ENCODE measurements at regions not wholly inside any gene's neighbourhood (a gene's known extent, or its start where the extent isn't known, plus 50 kb on each side); places are given as distances from the start of the nearest gene placed in this dataset.
"Not testable (repeated sequence)": the region's sequence is repeated elsewhere in the genome, so short reads cannot be mapped to it uniquely, and the experiment has no call there.

DNA sequence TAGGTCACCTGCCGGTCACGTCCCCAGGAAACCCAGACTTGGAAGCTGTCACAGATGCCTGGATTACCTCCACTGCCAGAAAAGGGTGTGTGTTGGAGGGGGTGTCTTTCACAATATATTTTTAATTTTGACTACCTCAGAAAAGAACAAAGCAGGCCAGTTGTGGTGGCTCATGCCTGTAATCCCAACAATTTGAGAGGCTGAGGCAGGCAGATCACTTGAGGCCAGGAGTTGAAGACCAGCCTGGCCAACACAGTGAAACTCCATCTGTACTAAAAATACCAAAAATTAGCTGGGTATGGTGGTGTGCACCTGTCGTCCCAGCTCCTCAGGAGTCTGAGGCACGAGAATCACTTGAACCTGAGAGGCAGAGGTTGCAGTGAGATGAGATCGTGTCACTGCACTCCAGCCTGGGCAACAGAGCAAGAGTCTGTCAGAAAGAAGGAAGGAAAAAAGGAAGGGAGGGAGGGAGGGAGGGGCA lies 81.6 kb upstream of the FGF3 start:
- ATAC-seq; DNase-seq; H3K4me1 Mint-ChIP-seq (ENCODE audit: low read depth); H3K36me3 Mint-ChIP-seq (ENCODE audit: low read depth); POLR2A ChIA-PET; H3K27me3 Mint-ChIP-seq (ENCODE audit: low read depth); H3K9me3 Mint-ChIP-seq (ENCODE audit: insufficient read depth); H3K4me3 Mint-ChIP-seq; H3K27ac Mint-ChIP-seq: not testable (repeated sequence)
- CTCF ChIA-PET, result interaction anchor here (1.0 kb wide), 1 partner anchor 14 kb away, joined by 4 read pairs; no protein-coding TSS in a partner anchor

GRCh38 chr11:69902337-69902736 lies 83.1 kb upstream of the FGF3 start:
- CTCF ChIA-PET, result interaction anchor here (1.2 kb wide), 1 partner anchor 16 kb away, joined by 3 read pairs; no protein-coding TSS in a partner anchor
- Mint-ChIP-seq H3K27me3 (ENCODE audit: low read depth) (peaks cover 4% of the 10 kb centered on the region), H3K27ac (no peak overlapping the region), H3K4me1 (ENCODE audit: low read depth) (no peaks in the 10 kb centered on the region), H3K4me3 (no peak overlapping the region), H3K36me3 (ENCODE audit: low read depth) (no peaks in the 10 kb centered on the region), H3K9me3 (ENCODE audit: insufficient read depth) (no peaks in the 10 kb centered on the region)
- POLR2A ChIA-PET, result no interaction called here
- DNase-seq, result no peak
- ATAC-seq, result no peak

- DNase-seq (no peak), ATAC-seq (no peak)
- Mint-ChIP-seq H3K36me3 (ENCODE audit: low read depth) (no peaks in the 10 kb centered on the region), H3K4me1 (ENCODE audit: low read depth) (no peaks in the 10 kb centered on the region), H3K27me3 (ENCODE audit: low read depth) (peaks cover 4% of the 10 kb centered on the region), H3K9me3 (ENCODE audit: insufficient read depth) (no peaks in the 10 kb centered on the region), H3K27ac (no peak overlapping the region), H3K4me3 (no peak overlapping the region)
- ChIA-PET CTCF (no interaction called here), POLR2A (no interaction called here)
Observed at GRCh38 chr11:69903211-69903610, 84.0 kb upstream of the FGF3 start.

DNA sequence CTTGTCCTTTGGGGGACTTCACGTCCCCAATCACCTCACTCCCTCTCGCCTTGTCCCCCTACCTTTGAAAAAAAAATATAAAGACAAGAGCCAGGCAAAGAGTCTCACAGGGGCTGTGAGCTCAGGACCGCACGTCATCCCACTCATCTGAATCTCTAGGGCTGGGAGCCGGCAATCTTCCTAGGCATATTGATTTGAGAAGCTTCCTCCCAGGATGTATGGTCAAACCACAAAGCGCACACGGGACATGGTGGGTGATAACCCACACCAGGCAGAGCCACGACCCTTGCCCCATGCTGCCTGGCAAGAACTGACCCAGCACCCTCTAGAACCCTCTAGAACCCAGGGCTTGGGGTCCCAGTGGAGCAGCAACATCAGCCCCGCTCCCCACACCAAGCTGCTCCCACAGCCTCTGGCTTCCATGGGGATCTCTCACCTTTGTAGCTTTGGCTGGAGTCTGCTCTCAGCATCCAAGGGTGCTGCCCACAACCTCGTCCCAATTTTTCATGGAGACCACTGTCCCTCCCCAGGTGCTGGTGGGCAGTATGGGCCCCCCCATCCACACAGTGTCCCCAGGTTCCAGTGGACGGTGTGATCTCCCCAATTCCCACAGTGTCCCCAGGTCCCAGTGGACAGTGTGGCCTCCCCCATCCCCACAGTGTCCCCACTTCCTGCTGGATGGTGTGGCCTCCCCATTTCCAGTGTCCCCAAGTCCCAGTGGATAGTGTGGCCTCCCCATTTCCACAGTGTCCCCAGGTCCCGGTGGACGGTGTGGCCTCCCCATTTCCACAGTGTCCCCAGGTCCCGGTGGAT lies 85.2 kb upstream of the FGF3 start:
- no peak for ATAC-seq

DNA sequence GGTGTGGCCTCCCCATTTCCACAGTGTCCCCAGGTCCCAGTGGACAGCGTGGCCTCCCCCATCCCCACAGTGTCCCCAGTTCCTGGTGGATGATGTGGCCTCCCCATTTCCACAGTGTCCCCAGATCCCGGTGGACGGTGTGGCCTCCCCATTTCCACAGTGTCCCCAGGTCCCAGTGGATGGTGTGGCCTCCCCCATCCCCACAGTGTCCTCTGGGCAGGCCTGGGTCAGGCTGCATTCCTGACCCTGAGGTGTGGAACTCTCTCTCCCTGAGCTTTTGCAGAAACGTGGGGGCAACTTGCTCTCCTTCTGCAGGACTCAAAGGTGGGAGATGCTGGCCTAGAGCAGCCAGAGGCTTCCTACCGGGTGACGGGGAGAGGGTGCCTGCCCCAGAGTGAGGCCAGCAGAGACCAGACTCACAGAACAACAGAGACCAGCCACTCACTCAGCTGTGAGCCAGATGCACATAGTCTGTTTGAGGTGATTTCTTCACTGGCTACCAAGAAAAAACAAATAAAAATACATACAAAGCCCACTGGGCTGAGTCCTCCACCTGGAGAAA lies 85.8 kb upstream of the FGF3 start:
- H3K4me3 Mint-ChIP-seq, result no peak overlapping the region
- DNase-seq (no peak), ATAC-seq (no peak)
- ChIA-PET POLR2A (no interaction called here), CTCF (interaction anchor here (1.4 kb wide), 1 partner anchor 8 kb away, joined by 3 read pairs; no protein-coding TSS in a partner anchor)
- peaks cover 2% of the 10 kb centered on the region for H3K27me3 Mint-ChIP-seq (ENCODE audit: low read depth)
- no peaks in the 10 kb centered on the region for H3K4me1 Mint-ChIP-seq (ENCODE audit: low read depth)
- no peak overlapping the region for H3K27ac Mint-ChIP-seq
- H3K36me3 Mint-ChIP-seq (ENCODE audit: low read depth), result no peaks in the 10 kb centered on the region
- H3K9me3 Mint-ChIP-seq (ENCODE audit: insufficient read depth), result no peaks in the 10 kb centered on the region

More for the DNA sequence above, 85.2 kb upstream of the FGF3 start:
- Mint-ChIP-seq H3K4me3 (no peak overlapping the region), H3K4me1 (ENCODE audit: low read depth) (no peaks in the 10 kb centered on the region), H3K27ac (no peak overlapping the region), H3K27me3 (ENCODE audit: low read depth) (peaks cover 2% of the 10 kb centered on the region), H3K36me3 (ENCODE audit: low read depth) (no peaks in the 10 kb centered on the region), H3K9me3 (ENCODE audit: insufficient read depth) (no peaks in the 10 kb centered on the region)
- DNase-seq, result no peak
- ChIA-PET CTCF (interaction anchor here (1.4 kb wide), 1 partner anchor 9 kb away, joined by 3 read pairs; no protein-coding TSS in a partner anchor), POLR2A (interaction anchor here (0.6 kb wide), 1 partner anchor 738 kb away, joined by 4 read pairs; no protein-coding TSS in a partner anchor)

GRCh38 chr11:69905611-69906452 lies 86.6 kb upstream of the FGF3 start:
- POLR2A ChIA-PET, result no interaction called here
- H3K4me3 Mint-ChIP-seq, result no peak overlapping the region
- H3K4me1 Mint-ChIP-seq (ENCODE audit: low read depth), result no peaks in the 10 kb centered on the region
- CTCF ChIA-PET, result no interaction called here
- H3K27me3 Mint-ChIP-seq (ENCODE audit: low read depth), result peaks cover 2% of the 10 kb centered on the region
- no peaks in the 10 kb centered on the region for H3K9me3 Mint-ChIP-seq (ENCODE audit: insufficient read depth)
- no peaks in the 10 kb centered on the region for H3K36me3 Mint-ChIP-seq (ENCODE audit: low read depth)
- no peak for ATAC-seq
- H3K27ac Mint-ChIP-seq, result no peak overlapping the region
- no peak for DNase-seq

DNA sequence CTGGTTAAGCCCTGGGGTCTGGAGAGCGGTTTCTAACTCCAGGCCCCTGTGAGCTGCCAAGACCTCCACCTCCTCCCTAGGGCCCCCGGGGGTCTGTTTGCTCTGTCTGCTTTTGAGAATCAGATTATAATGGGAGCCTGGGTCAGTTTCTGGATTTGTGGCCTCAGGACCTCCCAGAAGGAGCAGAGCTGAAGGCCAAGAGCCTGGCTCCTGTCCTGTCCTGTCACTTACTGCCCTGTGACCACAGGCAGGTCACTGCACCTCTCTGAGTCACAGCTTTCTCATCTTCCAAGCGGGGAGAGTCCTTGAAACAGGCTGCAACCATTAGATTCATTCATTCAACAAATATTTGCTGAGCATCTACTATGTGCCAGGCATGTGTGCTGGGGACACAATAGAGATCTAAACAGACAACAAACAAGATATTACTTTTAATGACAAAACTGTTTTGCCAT lies 87.3 kb upstream of the FGF3 start:
- Mint-ChIP-seq H3K36me3 (ENCODE audit: low read depth) (no peaks in the 10 kb centered on the region), H3K9me3 (ENCODE audit: insufficient read depth) (no peaks in the 10 kb centered on the region), H3K4me3 (no peak overlapping the region), H3K4me1 (ENCODE audit: low read depth) (no peaks in the 10 kb centered on the region), H3K27me3 (ENCODE audit: low read depth) (no peaks in the 10 kb centered on the region), H3K27ac (no peak overlapping the region)
- ChIA-PET POLR2A (interaction anchor here (0.6 kb wide), 1 partner anchor 17 kb away, joined by 4 read pairs; no protein-coding TSS in a partner anchor), CTCF (no interaction called here)
- DNase-seq, result no peak
- no peak for ATAC-seq

DNA sequence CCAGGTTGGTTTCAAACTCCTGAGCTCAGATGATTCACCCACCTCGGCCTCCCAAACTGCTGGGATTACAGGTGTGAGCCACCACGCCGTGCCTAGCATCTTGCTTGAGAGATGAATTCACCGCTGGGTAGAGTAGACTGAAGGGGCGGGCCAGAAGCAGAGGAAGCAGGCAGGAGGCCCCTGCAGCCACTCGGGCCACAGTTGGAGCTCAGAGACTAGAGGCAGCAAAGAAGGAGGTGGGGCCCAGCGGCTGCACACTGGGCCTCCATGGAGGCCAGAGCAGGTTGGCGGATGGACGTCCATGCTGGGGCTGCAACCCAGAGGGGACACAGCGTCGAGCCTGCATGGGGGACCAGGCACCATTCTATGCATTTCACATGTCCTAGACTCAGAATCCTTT lies 88.4 kb upstream of the FGF3 start:
- ChIA-PET POLR2A (no interaction called here), CTCF (no interaction called here)

DNA sequence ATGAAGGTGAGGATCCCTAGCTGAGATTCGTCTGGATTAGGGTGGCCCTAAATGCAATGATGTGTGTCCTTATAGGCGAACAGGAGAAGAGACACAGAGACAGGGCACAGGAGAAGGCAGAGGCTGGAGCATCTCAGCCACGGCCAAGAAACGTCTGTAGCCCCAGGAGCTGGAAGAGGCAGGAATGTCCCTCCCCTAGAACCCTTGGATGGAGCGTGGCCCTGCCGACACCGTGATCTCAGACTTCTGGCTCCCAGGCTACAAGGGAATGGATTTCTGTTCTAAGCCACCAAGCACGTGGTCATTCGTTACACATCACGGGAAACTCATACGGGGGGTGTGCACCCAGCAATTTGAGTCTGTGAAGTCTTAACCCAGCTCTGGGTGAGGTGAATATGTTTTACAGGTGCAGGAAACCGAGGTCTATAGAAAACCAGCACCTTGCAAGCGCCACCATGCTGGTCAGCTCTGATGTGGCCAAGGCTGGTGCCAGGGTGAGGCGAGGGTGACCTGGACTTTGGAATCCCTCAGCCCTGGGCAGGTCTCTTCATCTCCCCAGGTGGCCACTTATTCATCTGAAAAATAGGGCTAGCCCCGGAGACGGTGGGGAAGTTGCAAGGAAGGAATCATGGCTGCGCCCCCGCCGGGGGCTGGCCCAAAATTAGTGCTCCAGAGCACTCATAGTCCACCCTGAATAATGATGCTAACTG lies 89.5 kb upstream of the FGF3 start:
- no peak overlapping the region for H3K4me3 Mint-ChIP-seq
- no peaks in the 10 kb centered on the region for H3K9me3 Mint-ChIP-seq (ENCODE audit: insufficient read depth)
- CTCF ChIA-PET, result interaction anchor here (0.8 to 1.2 kb wide), 3 partner anchors 287 to 289 kb away, joined by 3 read pairs; no protein-coding TSS in a partner anchor

More for the DNA sequence above, 88.4 kb upstream of the FGF3 start:
- Mint-ChIP-seq H3K27ac (no peak overlapping the region), H3K4me1 (ENCODE audit: low read depth) (no peaks in the 10 kb centered on the region), H3K27me3 (ENCODE audit: low read depth) (no peaks in the 10 kb centered on the region), H3K9me3 (ENCODE audit: insufficient read depth) (no peaks in the 10 kb centered on the region), H3K4me3 (no peak overlapping the region), H3K36me3 (ENCODE audit: low read depth) (no peaks in the 10 kb centered on the region)
- DNase-seq (no peak), ATAC-seq (no peak)

DNA sequence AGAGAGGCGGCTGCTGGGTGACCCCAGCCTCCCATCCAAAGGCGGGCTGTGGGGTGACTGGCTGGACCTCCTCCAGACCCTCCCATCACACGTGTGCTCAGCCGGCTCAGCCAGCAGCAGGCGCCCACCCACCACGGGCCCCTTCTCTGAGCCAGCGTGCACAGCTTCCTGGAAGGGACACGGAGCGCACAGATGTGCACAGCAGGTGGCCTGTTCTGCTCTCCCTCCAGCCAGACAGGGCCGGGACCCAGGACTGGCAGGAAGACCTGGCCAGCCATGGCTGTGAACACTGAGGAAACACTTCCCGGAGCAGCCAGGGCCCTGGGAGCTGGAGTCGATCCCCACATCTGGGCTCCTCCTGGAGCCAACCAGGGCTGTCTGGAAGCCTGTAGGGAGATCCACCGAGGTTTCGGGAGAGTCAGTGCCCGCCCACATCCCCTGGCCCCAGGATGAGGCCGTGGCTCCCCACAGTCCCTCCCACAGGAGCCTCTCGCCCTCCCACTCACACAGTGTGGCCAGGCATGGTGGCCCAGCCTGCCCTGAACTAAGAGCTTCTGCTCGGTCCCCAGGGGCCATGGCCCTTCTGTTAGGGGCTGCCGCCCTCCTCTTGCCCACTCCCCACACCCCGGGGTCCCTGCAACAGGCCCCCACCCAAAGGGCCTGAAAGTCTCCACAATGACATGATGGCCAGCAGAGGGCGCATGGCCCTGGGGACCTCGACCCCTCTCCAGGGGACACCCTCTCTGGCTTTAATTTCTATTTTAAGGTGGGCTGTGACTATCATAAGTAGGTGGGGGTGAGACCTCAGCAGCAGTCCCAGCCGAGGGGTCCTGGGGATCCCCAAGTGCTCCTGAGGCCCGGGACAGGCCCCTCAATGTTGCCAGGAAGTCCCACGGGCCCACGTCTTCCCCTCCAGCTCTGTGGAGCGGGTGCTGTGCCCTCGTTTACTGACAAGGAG lies 90.6 kb upstream of the FGF3 start:
- Mint-ChIP-seq H3K36me3 (ENCODE audit: low read depth) (no peaks in the 10 kb centered on the region), H3K9me3 (ENCODE audit: insufficient read depth) (no peaks in the 10 kb centered on the region), H3K27me3 (ENCODE audit: low read depth) (no peaks in the 10 kb centered on the region), H3K4me3 (no peak overlapping the region), H3K27ac (no peak overlapping the region), H3K4me1 (ENCODE audit: low read depth) (no peaks in the 10 kb centered on the region)
- no peak for DNase-seq
- ATAC-seq, result no peak
- ChIA-PET CTCF (interaction anchor here (0.8 to 1.2 kb wide), 4 partner anchors 231 to 288 kb away, joined by 3 read pairs; no protein-coding TSS in a partner anchor), POLR2A (no interaction called here)

More for the DNA sequence above, 89.5 kb upstream of the FGF3 start:
- no peaks in the 10 kb centered on the region for H3K27me3 Mint-ChIP-seq (ENCODE audit: low read depth)
- DNase-seq (no peak), ATAC-seq (no peak)
- no peak overlapping the region for H3K27ac Mint-ChIP-seq
- no peaks in the 10 kb centered on the region for H3K4me1 Mint-ChIP-seq (ENCODE audit: low read depth)
- POLR2A ChIA-PET, result no interaction called here
- H3K36me3 Mint-ChIP-seq (ENCODE audit: low read depth), result no peaks in the 10 kb centered on the region
